Dendritic cell treated with granulocyte-macrophage colony-stimulating factor and Interleukin-4, amounts not matched to agents 40 ng/mL and 50 ng/mL, for 4 days (primary cell): ENCODE measurements at regions not wholly inside any gene's neighbourhood (a gene's known extent, or its start where the extent isn't known, plus 50 kb on each side); places are given as distances from the start of the nearest gene placed in this dataset.
"Not testable (repeated sequence)": the region's sequence is repeated elsewhere in the genome, so short reads cannot be mapped to it uniquely, and the experiment has no call there.

ENCODE experiments used
- H3K27ac Mint-ChIP-seq: one replicate; pipeline ENCODE4 v1.8.0; 2022; ENCODE audit warnings: mild to moderate bottlenecking, mixed read lengths
- H3K27me3 Mint-ChIP-seq: one replicate; pipeline ENCODE4 v1.8.0; 2022; ENCODE audit warnings: mild to moderate bottlenecking, mixed read lengths
- H3K36me3 Mint-ChIP-seq: one replicate; pipeline ENCODE4 v1.8.0; 2022; ENCODE audit warnings: low read depth, mixed read lengths
- H3K4me1 Mint-ChIP-seq: one replicate; pipeline ENCODE4 v1.8.0; 2022; ENCODE audit warnings: low read depth, mixed read lengths
- H3K4me3 Mint-ChIP-seq: one replicate; pipeline ENCODE4 v1.8.0; 2022; ENCODE audit warnings: mild to moderate bottlenecking, moderate library complexity, mixed read lengths
- H3K9me3 Mint-ChIP-seq: one replicate; pipeline ENCODE4 v1.8.0; 2022; ENCODE audit warnings: mixed read lengths
- intact Hi-C: fragments of 100-400 bp; cut with micrococcal nuclease; formaldehyde crosslinking; loops from one replicate; pipeline ENCODE4 v1.15.0; 2022

GRCh38 chr7:152905949-152906348 is 146.4 kb downstream of the ACTR3B start:
- Mint-ChIP-seq H3K4me3 (no peak overlapping the region), H3K36me3 (no peaks in the 10 kb centered on the region), H3K9me3 (no peaks in the 10 kb centered on the region), H3K4me1 (no peaks in the 10 kb centered on the region), H3K27ac (no peak overlapping the region), H3K27me3 (peaks cover 3% of the 10 kb centered on the region)
- intact Hi-C loops: no loop called here

- no peaks in the 10 kb centered on the region for H3K4me1 Mint-ChIP-seq
- intact Hi-C loops: no loop called here
- no peaks in the 10 kb centered on the region for H3K9me3 Mint-ChIP-seq
- no peak overlapping the region for H3K4me3 Mint-ChIP-seq
- H3K36me3 Mint-ChIP-seq: no peaks in the 10 kb centered on the region
- peaks cover 3% of the 10 kb centered on the region for H3K27me3 Mint-ChIP-seq
- H3K27ac Mint-ChIP-seq: no peak overlapping the region
These were observed 147.7 kb downstream of the ACTR3B start for GRCh38 chr7:152907042-152907761.

- Mint-ChIP-seq H3K36me3 (no peaks in the 10 kb centered on the region), H3K27ac (no peak overlapping the region), H3K4me1 (no peaks in the 10 kb centered on the region), H3K4me3 (no peak overlapping the region), H3K9me3 (no peaks in the 10 kb centered on the region), H3K27me3 (peaks cover 3% of the 10 kb centered on the region)
- intact Hi-C loops: no loop called here
These were observed 149.7 kb downstream of the ACTR3B start for GRCh38 chr7:152909280-152909679.

GRCh38 chr7:152909683-152910544 is 150.4 kb downstream of the ACTR3B start:
- intact Hi-C loops: no loop called here
- no peaks in the 10 kb centered on the region for H3K9me3 Mint-ChIP-seq

GRCh38 chr7:152910545-152911225 is 151.1 kb downstream of the ACTR3B start:
- H3K36me3 Mint-ChIP-seq: no peaks in the 10 kb centered on the region
- no peak overlapping the region for H3K27ac Mint-ChIP-seq
- H3K4me3 Mint-ChIP-seq: no peak overlapping the region
- H3K4me1 Mint-ChIP-seq: no peaks in the 10 kb centered on the region
- intact Hi-C loops: no loop called here
- H3K27me3 Mint-ChIP-seq: peaks cover 2% of the 10 kb centered on the region
- no peaks in the 10 kb centered on the region for H3K9me3 Mint-ChIP-seq

More at GRCh38 chr7:152909683-152910544, 150.4 kb downstream of the ACTR3B start:
- H3K4me1 Mint-ChIP-seq: no peaks in the 10 kb centered on the region
- H3K27ac Mint-ChIP-seq: no peak overlapping the region
- H3K4me3 Mint-ChIP-seq: no peak overlapping the region
- H3K27me3 Mint-ChIP-seq: peaks cover 3% of the 10 kb centered on the region
- no peaks in the 10 kb centered on the region for H3K36me3 Mint-ChIP-seq

GRCh38 chr7:152911226-152911560 is 151.6 kb downstream of the ACTR3B start:
- no peaks in the 10 kb centered on the region for H3K36me3 Mint-ChIP-seq
- no peaks in the 10 kb centered on the region for H3K4me1 Mint-ChIP-seq
- intact Hi-C loops: no loop called here
- H3K27me3 Mint-ChIP-seq: no peaks in the 10 kb centered on the region
- H3K27ac Mint-ChIP-seq: no peak overlapping the region
- H3K9me3 Mint-ChIP-seq: no peaks in the 10 kb centered on the region
- no peak overlapping the region for H3K4me3 Mint-ChIP-seq

- no peaks in the 10 kb centered on the region for H3K27me3 Mint-ChIP-seq
- no peak overlapping the region for H3K4me3 Mint-ChIP-seq
- no peaks in the 10 kb centered on the region for H3K4me1 Mint-ChIP-seq
- H3K36me3 Mint-ChIP-seq: no peaks in the 10 kb centered on the region
- intact Hi-C loops: no loop called here
- H3K27ac Mint-ChIP-seq: no peak overlapping the region
- H3K9me3 Mint-ChIP-seq: no peaks in the 10 kb centered on the region
These were observed 152.4 kb downstream of the ACTR3B start for GRCh38 chr7:152911922-152912321.

GRCh38 chr7:152912511-152912910 is 153.0 kb downstream of the ACTR3B start:
- Mint-ChIP-seq H3K4me3 (no peak overlapping the region), H3K36me3 (no peaks in the 10 kb centered on the region), H3K9me3 (no peaks in the 10 kb centered on the region), H3K4me1 (no peaks in the 10 kb centered on the region), H3K27ac (no peak overlapping the region), H3K27me3 (no peaks in the 10 kb centered on the region)
- intact Hi-C loops: no loop called here

GRCh38 chr7:152913492-152913891 is 153.9 kb downstream of the ACTR3B start:
- H3K9me3 Mint-ChIP-seq: no peaks in the 10 kb centered on the region
- intact Hi-C loops: no loop called here

GRCh38 chr7:152914014-152914844 is 154.7 kb downstream of the ACTR3B start:
- H3K9me3 Mint-ChIP-seq: no peaks in the 10 kb centered on the region
- no peak overlapping the region for H3K27ac Mint-ChIP-seq
- H3K27me3 Mint-ChIP-seq: no peaks in the 10 kb centered on the region
- no peaks in the 10 kb centered on the region for H3K4me1 Mint-ChIP-seq
- no peak overlapping the region for H3K4me3 Mint-ChIP-seq
- no peaks in the 10 kb centered on the region for H3K36me3 Mint-ChIP-seq
- intact Hi-C loops: no loop called here

More at GRCh38 chr7:152913492-152913891, 153.9 kb downstream of the ACTR3B start:
- H3K4me1 Mint-ChIP-seq: no peaks in the 10 kb centered on the region
- H3K4me3 Mint-ChIP-seq: no peak overlapping the region
- H3K27ac Mint-ChIP-seq: no peak overlapping the region
- no peaks in the 10 kb centered on the region for H3K27me3 Mint-ChIP-seq
- H3K36me3 Mint-ChIP-seq: no peaks in the 10 kb centered on the region

- not testable (repeated sequence) for H3K4me1 Mint-ChIP-seq, H3K36me3 Mint-ChIP-seq
These were observed 155.2 kb downstream of the ACTR3B start for GRCh38 chr7:152914845-152915102.

GRCh38 chr7:152922318-152923081 is 162.9 kb downstream of the ACTR3B start:
- intact Hi-C loops: no loop called here
- Mint-ChIP-seq H3K36me3 (no peaks in the 10 kb centered on the region), H3K4me3 (no peak overlapping the region), H3K9me3 (peaks cover 9% of the 10 kb centered on the region), H3K27me3 (peaks cover 50% of the 10 kb centered on the region), H3K27ac (no peak overlapping the region), H3K4me1 (no peaks in the 10 kb centered on the region)

More at GRCh38 chr7:152914845-152915102, 155.2 kb downstream of the ACTR3B start:
- H3K4me3 Mint-ChIP-seq, H3K27me3 Mint-ChIP-seq, H3K27ac Mint-ChIP-seq, H3K9me3 Mint-ChIP-seq, intact Hi-C loops: not testable (repeated sequence)

- H3K36me3 Mint-ChIP-seq: no peaks in the 10 kb centered on the region
- H3K4me3 Mint-ChIP-seq: no peak overlapping the region
- H3K9me3 Mint-ChIP-seq: peaks cover 9% of the 10 kb centered on the region
- peaks cover 53% of the 10 kb centered on the region for H3K27me3 Mint-ChIP-seq
- no peak overlapping the region for H3K27ac Mint-ChIP-seq
- intact Hi-C loops: no loop called here
- H3K4me1 Mint-ChIP-seq: no peaks in the 10 kb centered on the region
These were observed 164.2 kb downstream of the ACTR3B start for GRCh38 chr7:152923711-152924110.
